HG02870 (cell line): ENCODE measurements at regions not wholly inside any gene's neighbourhood (a gene's known extent, or its start where the extent isn't known, plus 50 kb on each side); places are given as distances from the start of the nearest gene placed in this dataset.

Experiments
- ATAC-seq: cut with Tn5 transposase; IDR thresholded peaks from one replicate; pipeline ENCODE4 v1.9.1; 2021; ENCODE audit warnings: mild to moderate bottlenecking, moderate library complexity; ENCODE audit not compliant: unreplicated experiment

DNA sequence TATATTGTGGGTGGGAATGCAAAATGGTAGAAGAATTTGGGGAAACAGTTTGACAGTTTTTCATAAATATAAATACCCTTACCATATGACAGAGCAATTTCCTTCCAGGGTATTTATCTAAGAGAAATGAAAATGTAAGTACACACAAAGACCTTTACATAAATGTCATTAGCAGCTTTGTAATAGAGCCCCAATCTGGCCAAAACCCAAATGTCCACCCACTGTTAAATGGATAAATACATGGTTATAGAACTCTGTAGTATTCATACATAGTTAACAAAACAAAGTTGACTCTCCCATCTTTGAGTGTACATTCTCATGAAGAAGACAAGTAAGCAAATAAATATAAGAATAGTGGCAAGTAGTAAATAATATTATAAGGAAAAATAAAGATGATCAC lies 514.8 kb upstream of the NOX3 start:
- no peak for ATAC-seq

DNA sequence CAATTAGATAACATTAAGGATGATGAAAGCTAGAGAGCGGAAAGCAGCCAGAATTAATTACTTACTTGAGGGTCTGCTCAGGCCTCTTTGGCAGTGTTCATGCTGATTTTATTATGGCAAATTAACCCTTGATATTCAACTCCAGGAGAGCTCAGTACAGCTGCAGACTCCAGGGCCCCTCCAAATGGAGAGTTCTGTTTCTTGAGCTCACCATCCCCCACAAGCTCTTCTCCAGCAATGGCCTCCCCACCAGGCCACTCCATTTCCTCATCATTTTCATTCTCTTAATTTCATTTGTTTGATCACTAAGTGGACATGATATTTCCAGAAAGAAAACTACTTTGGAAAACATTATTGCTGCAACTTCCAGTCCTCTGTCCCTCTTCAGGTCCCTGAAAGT lies 513.3 kb upstream of the NOX3 start:
- ATAC-seq, result no peak

DNA sequence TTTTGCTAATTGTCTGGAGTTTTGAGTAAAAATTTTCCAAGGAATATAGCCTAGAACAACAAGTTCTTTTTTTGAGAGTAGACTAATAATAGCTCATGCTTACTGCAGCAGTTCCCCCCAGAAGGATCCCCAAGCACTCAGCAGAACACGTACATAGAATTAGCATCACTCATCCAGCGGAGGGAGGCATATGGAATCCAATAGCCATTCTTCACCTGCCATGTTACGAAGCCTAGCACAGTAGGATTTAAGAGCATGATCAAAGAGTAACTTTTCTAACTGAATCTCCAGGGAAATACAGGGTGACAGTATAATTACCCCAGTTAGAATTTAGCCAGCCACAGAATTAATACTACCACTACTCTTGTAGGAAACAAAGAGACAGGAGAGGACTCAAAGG lies 511.7 kb upstream of the NOX3 start:
- ATAC-seq, result no peak

DNA sequence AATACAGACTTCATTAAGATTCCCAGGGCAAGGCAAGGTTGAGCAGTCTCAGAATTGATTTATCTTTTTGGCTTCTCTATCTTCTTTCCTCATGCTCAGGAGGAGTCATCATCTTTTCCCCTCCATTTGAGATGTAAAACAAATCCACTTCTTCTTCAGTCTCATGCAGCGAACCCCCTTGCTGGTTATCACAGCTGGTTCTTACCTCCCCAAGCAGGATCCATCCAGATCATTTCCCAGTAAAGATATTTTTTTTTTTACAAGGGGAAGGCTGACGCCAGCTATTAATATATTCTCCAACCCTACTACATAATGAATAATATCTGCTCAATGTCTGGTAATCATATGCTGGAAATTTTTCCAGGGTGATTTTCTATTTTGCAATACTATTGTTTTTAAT lies 508.9 kb upstream of the NOX3 start:
- no peak for ATAC-seq

DNA sequence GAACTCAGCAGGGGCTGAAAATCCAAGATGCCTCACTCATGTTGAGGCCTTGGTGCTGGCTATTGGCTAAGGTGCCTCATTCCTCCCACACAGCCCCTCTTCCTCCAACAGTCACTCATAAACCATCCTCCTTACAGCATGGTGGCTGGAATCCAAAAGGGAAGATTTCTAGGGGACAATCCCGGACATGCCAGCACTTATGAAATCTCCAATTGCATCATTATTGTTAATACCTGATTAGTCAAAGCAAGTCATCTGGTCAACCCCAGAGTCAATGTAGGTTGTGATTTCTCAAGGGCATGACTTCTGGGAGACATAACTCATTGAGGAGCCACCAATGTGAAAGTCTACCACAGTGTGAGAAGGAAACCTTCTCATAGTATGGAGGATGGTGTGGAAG lies 506.6 kb upstream of the NOX3 start:
- ATAC-seq, result no peak

DNA sequence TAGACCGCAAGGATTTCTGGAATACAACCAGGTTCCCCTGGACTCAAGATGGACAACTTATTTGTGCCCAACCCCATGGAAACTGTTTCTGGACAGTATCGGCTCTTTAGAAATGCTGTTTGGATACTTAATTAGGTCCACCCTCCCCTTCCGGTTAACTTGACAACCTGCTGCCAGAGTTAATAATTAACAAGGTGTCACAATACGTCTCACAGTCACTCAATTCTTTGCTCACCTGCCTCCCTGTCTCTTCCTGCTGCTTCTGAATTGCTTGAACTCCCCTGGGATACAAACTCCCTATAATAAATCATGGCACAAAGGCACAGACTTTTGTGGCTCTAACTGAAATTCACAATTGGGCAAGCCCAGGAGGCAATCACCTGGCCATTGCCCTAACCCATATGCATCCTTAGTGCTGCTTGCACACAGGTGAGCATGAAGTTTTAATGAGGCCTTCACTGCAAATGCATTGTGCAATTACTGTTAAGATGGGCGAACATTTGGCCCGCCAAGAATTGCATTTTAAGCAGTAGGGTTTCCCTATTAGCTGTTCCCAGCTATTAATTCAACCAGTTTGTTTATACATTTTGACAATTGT lies 504.4 kb upstream of the NOX3 start:
- ATAC-seq, result no peak

DNA sequence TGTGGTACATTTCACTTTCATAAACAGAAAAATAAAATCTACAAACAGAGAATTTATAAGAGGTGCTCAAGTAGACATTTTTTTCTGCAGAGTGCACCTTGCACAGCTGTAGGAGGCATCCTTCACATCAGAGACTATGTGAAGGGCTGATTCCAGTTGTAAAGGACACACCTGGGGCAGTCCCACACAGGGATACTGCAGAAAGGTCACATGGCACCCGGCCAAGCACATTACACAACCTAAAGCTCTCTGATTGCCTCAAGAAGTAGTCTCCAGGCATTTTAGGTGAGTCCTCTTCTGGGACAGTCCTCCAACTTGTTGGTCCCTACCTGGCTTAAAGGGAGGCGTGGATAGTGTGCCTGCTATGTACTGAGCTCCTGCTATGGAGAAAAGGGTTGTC lies 502.9 kb upstream of the NOX3 start:
- no peak for ATAC-seq

DNA sequence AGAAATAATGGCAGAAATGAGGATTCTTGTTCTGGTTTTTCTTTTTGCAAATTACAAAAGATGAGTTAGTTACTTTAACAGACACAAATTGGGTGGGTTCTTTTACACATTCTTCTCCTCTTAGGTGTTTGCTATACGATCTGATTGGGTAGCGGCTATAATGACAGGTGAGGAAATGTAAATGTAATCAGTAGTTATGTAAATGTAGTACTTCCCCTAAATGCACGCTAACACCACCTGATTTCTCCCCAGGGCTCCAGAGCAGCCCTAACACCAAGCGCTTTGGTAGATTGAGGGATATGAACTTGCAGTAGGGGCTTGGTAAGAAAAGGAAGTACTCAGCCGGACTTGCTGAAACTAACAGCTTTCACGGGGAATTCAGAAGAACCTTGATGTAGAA lies 499.4 kb upstream of the NOX3 start:
- no peak for ATAC-seq

DNA sequence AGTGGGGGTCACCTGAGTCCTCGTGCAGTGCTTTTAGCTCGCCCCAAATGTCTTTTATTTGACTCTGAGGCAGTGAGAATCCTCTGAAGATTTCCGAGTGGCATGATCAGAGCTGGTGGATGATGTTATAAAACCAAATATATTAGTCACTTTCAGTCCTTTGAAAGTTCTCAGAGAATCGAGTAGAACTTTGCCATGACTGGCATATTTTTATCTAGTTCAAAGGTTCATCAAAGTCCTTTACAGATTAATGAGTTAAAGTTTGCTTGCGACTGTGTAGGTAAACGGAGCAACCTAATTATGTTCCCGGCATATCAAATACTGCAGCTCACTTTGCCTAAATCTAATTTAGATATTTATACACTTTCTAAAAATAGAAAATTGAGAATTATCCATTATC lies 498.5 kb upstream of the NOX3 start:
- ATAC-seq, result no peak

DNA sequence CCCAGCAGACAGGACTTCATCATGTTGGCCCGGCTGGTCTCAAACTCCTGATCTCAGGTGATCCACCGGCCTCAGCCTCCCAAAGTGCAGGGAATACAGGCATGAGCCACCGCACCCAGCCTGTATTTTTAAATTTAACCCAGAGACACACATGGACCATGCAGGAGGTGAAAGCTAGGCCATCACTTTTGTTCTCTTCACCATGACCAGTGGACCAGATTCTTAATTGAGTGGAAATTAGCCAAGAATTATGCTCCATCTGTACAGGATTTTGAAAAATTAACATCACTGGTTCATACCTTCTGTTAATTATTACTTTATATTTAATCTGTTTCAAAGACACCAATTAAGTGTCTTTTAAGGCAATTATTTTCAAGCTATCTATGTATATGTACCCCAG lies 493.6 kb upstream of the NOX3 start:
- ATAC-seq, result no peak

DNA sequence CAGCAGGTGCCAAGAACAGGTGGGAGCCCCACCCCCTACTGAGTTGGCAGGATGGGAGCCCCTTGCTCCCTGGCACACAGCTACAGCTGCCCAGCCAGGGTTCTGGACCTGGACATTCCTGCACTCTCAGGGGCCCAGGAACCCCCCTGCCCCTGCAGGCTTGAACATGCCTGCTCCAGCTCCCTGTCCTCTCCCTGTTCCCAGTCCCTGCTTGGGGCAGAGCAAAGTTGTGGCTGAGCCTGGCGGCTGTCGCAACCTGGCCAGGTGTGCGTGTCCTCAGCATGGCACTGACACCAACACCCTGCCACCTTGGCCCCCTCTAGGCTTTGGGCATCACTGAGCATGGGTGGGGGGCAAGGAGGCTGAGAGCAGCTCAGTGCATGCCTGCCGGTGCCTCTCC lies 491.2 kb upstream of the NOX3 start:
- ATAC-seq, result no peak

DNA sequence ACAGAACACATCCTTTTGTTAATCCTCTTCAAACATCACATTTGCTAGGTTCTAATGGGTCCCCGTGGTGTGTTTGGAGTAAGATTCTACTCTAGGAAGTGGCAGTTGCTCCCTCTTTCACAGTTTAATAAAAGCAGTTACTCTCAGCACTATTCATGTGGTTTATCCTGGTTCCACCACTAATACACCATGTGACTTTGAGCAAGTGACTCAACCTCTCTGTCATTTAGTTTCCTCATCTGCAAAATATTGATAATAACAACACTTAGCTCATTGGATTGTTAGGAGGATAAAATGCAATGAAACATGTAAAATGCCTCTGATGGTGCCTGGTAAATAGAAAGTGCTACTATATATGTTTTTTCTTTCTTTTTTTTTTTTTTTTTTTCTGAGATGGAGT lies 488.0 kb upstream of the NOX3 start:
- ATAC-seq, result no peak

DNA sequence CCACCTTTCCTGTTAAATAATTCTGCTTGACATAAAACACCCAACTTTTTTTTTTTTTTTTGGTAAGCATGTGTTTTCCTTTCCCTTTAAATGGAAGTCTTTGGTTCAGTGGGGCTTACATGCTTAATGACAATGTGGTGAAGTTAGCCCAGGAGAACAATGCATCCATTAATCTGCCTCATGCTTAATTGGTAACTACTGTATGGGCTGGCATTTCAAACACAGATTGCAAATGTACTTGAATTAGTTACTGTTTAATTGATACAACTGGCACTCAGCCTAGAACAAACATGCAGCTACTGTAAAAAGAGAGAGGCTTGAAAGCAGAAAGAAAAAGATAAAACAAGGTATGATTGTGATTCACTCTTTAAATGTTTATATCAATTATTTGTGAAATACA lies 483.6 kb upstream of the NOX3 start:
- no peak for ATAC-seq

DNA sequence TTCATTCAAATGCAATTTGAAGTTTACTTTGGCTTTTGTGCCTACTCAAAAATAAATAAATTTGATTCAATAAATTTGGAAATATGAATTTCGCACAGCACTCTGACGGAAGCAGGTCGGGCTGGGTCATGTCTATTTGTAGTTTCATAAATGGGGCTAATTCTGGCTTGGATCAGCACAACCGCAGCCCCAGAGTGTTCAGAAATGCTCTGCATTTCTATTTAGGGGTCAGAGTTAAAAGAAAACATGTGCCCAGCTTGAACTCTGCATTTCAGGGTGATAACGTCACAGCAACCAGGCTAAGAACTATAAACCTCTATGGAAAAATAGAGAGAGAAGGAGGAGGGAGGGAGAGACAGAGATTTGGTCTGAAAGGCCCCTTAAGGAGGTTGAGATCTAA lies 480.9 kb upstream of the NOX3 start:
- no peak for ATAC-seq

DNA sequence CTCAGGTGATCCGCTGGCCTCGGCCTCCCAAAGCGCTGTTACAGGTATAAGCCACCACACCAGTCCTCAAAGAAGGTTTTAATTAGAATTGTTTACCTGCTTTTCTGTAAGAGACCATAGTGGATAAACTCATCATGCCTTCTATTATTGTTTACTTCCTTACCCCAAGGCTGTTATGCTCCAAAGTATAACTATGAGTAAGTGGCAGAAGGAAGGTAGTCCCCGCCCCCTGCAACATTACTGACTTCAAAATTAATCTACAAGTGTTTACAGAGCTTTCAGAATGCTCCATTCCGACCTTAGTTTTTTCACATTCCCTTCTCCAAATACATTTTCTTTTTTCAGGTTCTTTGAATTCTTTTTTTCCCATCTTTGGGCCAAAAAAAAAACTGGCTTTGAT lies 480.5 kb upstream of the NOX3 start:
- ATAC-seq, result no peak

DNA sequence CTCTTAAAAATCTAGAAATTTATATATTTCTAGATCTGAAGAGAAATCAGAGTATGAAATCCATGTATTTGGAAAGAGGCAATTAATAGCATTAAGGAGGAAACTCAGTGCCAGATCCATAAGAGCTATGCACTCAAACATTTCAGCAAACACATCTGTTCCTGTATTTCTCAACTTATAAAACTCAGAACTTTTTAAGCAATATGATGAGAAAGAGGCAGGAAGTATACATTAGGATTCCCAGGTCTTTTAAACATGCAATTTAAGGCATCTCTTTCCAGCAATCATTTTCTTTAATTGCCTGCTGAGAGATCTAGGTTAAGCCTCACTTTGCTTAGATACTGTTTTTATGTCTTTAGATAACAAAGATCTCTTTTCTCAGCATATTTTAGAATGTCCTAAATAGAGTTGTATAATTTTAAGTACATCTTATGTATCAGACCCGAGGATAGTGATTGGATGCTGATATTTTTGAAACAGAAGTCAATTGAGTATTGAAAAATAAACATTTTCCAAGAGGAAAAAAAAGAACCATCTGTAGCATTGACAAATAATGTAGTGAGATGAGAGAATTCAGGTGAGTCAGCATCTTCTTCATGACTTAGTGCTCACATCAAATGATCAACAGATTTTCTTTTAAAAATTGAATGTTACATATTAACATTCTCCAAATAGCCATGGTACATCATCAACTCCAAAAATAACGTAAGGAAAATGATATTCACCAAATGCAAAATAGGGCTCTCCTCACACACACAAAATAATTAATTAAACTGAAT lies 461.4 kb upstream of the NOX3 start:
- no peak for ATAC-seq

DNA sequence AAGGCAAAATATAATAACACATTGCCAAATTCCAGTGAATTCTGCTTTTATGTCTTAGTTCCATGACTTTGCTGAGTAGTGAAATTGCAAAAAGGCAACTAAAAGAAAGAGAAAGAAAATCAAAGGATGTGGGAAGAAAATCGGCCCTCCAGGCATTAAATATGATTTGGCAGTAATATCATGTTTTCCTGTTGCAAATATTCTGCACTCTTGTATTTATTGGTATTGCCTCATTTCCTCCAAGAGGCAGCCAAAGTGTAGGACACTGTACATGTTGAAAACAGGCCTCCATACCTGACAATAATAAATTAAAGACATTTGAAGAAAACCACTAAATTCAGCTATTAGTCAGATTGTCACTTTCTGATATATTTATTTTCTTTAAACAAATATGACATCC lies 460.0 kb upstream of the NOX3 start:
- no peak for ATAC-seq

DNA sequence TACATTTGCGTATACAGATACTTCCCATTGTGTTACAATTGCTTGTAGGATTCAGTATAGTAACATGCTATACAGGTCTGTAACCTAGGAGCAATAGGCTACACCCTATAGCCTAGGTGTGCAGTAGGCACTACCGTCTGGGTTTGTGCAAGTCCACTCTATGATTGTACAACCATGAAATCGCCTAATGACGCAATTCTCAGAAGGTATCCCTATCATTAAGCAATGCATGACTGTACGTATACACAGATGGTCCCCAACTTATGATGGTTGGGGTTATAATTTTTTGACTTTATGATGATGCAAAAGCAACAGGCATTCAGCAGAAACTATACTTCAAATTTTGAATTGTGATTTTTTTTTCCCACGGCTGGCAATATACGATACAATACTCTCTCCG lies 458.2 kb upstream of the NOX3 start:
- ATAC-seq, result no peak

DNA sequence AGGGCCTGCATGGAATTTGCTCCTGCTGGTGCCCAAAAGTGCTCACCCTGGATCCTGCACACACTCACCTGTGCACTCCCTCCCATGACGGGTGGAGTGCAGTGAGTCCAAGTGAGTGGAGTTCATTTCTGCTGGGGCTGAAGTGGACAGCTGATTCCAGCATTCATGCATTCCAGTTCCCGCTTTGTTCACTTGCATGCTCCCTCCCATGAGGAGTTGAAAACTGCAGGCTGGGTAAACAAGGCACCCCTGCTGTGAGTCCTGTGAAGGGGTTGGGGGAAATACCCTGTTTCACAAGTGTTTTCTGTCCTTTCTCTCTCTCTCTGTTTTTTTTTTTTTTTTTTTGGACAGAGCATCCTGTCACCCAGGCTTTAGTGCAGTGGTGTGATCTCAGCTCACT lies 454.1 kb upstream of the NOX3 start:
- ATAC-seq, result no peak

DNA sequence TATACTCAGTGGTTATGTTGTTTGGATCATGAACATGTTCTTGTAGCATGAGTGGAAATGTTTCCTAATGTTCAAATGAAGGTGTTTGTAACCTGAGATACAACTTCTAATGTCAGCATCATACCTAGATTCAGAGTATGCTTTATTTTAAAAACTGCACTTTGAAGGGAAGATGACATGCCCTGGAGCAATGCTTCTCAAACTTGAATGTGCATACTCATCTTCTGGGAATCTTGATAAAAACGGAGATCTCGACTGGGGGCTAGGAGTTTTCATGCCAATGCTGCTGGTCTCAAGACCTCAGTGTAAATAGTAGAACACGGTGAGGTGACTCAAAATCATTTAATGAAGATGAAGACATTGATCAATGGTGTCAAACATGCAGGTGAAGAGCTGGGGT lies 440.0 kb upstream of the NOX3 start:
- no peak for ATAC-seq

DNA sequence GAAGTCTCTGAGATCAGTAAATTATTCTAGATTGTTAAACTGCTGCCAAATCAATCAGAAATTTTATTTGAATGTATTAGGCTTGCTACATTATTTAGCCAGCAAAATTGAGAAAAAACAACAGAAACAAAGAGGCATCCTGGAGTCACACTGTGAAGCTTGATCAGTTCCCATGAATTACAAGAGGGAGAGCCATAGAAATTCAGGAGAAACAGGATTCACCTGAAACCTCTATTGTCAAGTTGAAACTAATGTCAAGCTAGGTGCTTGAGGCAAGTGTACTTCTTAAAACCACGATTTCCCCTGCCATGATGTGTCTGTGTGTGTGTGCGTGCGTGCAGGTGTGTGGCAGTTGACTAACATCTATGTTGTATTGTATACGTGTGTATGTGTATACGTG lies 439.1 kb upstream of the NOX3 start:
- no peak for ATAC-seq

DNA sequence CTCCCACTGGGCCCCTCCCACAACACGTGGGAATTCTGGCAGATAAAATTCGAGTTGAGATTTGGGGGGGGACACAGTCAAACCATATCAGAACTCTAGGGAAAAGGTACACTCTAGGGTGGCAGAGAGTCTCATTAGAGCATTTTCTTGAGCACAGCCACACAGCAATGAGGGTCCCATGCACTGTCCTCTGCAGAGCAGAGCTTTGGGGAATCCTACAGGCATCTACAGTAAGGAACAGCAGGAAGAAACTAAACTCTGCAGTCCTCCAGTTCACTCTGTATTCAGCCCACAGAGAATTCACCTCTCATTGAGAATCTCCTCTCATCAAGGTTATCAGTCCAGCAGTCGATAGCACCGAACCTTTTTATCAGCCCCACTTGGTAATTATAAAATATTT lies 438.6 kb upstream of the NOX3 start:
- no peak for ATAC-seq

DNA sequence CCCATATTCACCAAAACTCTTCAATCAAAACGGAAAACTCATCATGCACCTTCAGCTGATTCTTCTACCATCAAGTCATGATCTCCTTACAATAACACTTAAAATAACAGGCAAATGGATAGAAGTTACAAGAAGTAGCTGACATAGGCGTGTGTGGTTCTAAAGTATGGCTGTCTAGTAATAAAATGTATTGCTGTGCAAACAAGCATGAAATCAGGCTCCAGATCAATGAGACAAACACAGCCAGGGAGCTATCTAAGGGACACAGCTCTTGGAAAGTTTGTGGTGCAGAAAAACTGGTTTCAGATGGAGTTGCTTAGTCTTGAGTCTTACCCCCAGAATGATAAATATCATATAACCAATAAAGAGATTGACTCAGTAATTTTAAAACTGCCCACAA lies 434.8 kb upstream of the NOX3 start:
- no peak for ATAC-seq
